ENCODE measurements at regions not wholly inside any gene's neighbourhood (a gene's known extent, or its start where the extent isn't known, plus 50 kb on each side); places are given as distances from the start of the nearest gene placed in this dataset.
"Not testable (repeated sequence)": the region's sequence is repeated elsewhere in the genome, so short reads cannot be mapped to it uniquely, and the experiment has no call there.

- DNase-seq, result no peak
These were observed 69.5 kb upstream of the KCNAB1 start for GRCh38 chr3:156050918-156051317.

- no peak for DNase-seq
These were observed 68.7 kb upstream of the KCNAB1 start for GRCh38 chr3:156051651-156052050.

- no peak for DNase-seq
These were observed 68.3 kb upstream of the KCNAB1 start for GRCh38 chr3:156052115-156052514.

- no peak for DNase-seq
These were observed 60.4 kb upstream of the KCNAB1 start for GRCh38 chr3:156059950-156060501.

- not testable (repeated sequence) for DNase-seq
These were observed 52.2 kb upstream of the KCNAB1 start for GRCh38 chr3:156068151-156068550.

- DNase-seq, result no peak
These were observed 50.4 kb upstream of the KCNAB1 start for GRCh38 chr3:156070028-156070427.
